ENCODE measurements at regions not wholly inside any gene's neighbourhood (a gene's known extent, or its start where the extent isn't known, plus 50 kb on each side); places are given as distances from the start of the nearest gene placed in this dataset.

DNA sequence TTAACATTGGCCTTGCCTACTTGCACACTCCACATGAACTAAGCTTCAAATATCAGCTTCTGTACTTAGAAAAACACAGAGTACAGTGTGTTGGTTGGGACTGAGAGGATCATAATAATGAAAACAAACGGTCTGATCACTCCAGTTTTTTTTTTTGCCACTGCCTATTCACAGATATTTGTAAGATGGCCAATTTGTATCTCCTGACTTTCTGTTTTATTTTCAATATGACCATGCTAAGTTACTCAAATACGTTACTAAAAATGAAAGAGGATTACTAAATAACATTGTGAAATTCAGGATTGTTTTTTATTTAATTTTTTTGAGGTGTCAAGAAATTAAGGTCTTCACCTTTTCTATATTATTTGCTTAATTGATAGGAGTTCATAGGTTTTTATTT is 595.1 kb downstream of the TUSC7 start:
- DNase-seq (ENCODE audit: low spot score), result no peak

DNA sequence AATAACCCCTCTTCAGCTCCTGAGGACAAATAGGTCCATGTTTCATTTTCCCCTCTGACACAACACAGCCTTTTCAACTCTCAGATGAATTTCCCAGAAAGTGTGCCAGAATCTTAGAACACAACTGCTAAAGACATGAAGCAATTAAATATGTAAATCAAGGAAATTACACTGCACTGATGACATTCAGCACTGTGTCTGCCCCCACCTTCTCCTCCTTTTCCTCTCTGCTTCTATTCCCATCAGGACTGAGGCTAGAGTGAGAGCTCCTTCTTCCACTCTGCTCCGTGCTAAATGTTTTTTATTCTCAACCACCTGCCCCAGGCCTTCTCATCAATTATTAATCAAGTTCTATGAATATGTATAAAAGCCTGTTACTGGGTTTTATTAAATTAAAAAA is 596.1 kb downstream of the TUSC7 start:
- no peak for DNase-seq (ENCODE audit: low spot score)

DNA sequence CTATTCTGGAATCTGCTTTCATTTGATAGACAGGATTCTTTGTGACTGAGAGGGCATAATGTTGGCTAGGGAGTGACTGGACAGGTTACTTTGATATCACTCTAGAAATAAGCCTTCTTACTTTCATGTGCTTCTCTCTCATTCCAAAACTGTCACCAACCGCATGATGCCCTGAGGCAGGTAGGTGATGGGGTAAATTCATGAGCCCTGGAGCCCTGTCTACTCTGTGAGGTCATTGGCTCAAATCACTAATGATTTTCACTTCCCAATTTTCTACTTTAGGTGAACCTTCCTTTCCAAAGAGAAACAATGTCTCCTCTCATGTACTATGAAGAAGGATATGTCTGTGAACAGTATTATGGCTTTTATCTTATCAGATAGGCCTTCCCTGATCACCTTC is 596.7 kb downstream of the TUSC7 start:
- DNase-seq (ENCODE audit: low spot score), result no peak

DNA sequence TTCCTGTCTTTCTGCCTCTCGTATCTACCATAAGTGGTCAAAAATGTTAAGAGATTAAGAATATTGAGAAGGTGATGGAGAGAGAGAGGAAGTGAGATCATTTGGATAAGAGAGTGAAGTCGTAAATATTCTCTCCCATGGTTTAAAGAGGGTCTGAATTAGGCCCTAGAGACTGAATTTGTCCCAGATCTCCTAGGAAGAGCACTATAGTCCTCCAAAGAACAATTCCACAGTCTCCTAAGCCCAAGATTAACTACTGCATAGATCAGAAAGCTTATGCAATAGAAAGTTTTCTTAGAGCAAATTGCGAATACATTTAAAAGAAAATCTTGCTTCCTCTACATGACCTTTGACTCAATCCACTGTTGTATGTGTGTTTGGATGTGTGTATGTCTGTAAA is 598.8 kb downstream of the TUSC7 start:
- no peak for DNase-seq (ENCODE audit: low spot score)

DNA sequence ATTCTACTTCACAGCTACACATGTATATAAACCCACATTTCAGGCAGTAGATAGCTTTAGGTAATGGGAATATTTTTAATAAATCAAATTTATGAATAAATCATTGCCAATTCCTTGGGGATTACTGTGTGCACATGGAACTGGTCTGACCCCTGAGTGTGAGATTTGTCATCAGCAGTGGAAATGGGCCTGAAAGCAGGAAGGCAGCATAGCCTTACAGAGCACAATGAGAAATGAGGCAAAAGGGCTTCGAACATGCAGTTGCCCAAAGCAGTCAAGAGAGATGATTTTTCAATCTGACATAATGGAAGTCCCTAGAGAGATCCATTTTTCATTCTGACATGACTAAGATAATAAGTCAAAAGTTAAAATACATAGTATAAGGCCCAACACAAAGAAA is 599.2 kb downstream of the TUSC7 start:
- DNase-seq (ENCODE audit: low spot score), result no peak

DNA sequence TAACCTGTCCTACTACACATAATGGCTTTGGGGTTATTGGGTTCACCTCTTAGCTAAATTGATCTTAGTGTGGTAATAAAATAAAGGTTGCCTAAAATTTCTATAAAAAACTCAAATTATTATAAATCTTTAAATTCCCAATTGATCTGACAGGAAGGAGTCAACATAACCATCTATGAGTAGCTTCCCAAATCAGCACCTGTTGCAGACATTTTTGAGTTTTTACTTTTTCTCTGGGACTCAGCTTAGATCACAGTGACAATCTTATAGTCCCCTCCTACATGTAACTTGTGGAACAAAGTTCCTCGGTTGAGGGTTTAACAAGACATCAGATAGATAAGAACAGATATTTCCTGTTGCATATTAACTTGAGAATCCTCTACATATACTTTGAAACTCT is 601.0 kb downstream of the TUSC7 start:
- DNase-seq (ENCODE audit: low spot score), result no peak

DNA sequence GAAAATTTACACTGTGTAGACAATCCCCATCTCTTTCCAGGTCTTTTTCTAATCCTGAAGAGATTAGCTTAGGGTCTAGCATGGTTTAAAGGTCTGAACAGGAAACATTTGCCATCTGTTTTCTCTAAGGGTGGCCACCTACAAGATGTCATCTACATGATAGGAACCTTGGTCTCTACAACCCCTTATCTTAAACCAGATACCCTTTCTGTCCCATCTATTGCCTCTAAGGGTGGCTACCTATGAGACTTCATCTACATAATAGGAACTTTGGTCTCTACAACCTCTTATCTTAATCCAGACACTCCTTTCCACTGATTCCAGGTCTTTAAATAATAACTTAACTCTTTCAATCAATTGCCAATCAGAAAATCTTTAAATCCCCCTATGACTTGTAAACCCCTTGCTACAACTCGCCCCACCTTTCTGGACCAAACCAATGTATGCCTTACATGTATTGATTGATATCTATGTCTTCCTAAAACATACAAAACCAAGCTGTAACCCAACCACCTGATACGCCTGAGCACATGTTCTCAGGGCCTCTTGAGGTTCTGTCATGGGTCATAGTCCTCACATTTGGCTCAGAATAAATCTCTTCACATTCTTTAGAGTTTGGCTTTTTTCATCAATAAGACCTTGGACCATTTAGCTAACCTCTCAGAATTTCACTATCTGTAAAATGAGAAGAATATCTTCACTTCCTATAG is 605.0 kb downstream of the TUSC7 start:
- no peak for DNase-seq (ENCODE audit: low spot score)

DNA sequence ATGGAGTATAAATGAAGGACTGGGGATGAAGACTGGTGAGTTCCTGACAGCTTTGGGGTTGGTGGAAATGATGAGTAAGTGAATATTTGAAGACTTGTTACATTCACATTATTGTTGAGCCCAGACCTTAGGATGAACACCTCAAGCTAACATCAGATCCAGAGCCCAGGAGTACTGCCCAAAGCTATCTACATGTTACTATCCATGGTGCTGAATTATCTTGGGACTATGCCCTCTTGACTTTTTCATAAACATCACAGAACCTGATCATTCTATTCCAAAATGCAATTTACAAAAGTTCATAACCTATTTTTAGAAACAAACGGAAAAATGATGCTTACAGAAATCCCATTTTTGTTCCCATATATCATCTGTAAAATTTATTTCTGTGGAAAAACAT is 613.3 kb downstream of the TUSC7 start:
- DNase-seq (ENCODE audit: low spot score), result no peak

DNA sequence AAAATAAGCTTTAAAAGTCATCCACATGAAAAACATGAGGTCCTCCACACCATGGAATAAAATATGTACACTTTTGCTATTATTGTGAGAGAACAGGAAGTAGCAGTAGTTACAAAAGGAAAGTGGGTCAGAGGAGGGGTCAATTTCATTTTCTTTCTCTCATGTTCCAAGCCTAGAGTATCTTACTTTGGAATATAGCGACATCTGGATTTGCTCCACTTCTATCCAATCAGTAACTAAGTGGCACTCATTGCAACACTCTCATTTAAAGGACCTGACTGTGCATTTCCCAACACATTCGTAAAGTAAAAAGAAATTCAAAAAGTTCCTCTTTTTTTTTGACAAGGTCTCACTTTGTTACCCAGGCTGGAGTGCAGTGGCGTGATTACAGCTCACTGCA is 637.3 kb downstream of the TUSC7 start:
- DNase-seq (ENCODE audit: low spot score), result no peak

DNA sequence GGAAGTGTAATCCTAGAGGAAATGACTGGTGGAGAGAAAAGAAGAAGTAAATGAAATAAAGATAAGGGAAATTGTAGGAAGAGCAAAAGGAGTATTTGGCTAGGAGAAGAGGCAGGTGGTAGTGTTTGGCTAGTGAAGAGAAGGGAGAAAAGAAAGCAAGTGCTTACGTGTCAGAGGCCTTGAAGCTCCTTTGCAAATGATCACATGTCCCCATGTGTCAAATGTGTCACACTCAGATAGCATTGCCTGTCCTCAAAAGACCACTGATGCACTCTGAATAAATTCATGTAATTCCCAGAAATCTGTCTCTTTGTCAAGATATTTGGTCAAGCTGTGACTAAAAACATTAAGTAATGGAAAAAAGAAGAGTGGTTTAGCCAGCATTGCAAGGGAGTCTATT is 639.3 kb downstream of the TUSC7 start:
- no peak for DNase-seq (ENCODE audit: low spot score)

DNA sequence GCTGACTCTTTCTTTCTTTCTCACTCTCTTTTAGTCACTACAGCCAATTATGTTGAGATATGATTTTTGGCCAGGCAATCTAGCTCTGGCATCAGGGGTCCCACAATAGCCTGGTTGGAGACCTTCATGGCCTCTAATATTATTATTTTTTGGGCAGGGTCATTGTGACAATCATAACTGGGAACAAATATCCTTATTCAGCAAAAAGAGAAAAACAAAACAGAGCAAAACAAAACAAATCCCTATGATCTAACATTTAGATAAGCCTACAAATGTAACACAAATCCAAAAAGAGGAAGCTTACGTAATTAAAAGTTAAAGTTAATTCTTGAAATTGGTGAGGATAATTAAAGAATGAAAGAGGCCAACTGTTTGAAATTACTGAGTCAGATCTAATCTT is 640.0 kb downstream of the TUSC7 start:
- DNase-seq (ENCODE audit: low spot score), result no peak

DNA sequence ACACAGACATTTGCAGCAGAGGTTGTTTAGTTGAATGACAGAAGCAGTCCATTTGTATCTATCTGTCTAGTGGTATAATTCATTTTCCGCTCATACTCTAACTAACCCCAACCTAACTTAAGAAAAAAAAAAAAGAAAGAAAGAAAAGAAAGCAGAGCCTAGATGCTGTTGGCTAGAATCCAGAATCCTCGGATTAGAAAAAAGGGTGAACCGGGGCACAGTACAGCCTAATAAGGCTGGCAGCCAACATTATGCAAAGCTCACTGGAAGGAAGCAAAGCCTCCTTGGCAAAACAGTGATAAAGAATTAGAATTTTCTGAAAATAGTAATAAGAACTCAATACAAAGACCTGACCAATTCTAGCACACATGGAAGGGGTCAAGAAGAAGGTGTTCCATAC is 640.8 kb downstream of the TUSC7 start:
- DNase-seq (ENCODE audit: low spot score), result no peak

DNA sequence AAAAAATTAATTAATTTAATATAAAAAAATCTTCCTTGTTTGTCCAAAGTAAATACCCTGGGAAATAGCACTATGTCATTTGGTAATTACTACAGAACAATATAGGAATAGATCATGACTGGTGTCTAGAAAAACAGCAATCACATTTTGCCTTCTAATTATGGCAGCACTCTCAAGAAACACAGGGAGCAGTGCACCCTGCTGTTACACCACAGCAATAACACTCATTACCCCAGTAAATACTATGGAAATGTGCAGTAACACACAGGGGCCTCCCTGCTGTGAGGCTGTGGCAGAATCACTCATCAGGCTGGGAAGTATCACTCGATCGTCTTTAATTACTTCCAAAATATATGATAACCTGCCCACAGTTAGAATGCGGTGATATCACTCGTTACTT is 646.0 kb downstream of the TUSC7 start:
- no peak for DNase-seq (ENCODE audit: low spot score)

DNA sequence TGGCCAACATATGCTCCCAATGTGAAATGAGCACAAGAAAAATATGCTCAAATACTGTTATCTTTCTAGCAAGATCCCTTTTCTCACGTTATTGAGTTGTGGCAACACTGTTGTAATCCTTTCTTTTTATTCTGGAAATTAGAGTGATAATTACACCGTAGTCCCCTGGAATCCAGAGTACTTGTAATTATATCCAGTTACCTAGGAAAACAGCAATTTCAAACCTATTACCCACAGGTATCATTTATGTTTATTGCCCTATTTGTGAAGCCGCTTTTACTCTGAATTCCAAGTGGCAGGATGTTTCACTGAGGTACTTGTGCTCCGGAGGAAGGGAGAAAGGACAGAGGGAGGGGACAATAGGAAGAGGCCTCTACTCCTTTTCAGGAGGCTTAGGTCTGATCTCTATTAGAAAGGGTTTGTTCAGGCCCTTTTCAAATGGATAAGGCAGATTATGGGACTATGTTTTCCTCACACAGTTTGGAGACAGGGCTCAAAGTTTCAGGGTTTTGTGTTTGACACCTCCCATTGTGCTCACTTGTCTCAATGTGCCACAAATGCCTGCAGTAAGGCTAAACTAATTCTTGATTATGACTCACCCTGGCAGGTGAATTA is 646.6 kb downstream of the TUSC7 start:
- no peak for DNase-seq (ENCODE audit: low spot score)

DNA sequence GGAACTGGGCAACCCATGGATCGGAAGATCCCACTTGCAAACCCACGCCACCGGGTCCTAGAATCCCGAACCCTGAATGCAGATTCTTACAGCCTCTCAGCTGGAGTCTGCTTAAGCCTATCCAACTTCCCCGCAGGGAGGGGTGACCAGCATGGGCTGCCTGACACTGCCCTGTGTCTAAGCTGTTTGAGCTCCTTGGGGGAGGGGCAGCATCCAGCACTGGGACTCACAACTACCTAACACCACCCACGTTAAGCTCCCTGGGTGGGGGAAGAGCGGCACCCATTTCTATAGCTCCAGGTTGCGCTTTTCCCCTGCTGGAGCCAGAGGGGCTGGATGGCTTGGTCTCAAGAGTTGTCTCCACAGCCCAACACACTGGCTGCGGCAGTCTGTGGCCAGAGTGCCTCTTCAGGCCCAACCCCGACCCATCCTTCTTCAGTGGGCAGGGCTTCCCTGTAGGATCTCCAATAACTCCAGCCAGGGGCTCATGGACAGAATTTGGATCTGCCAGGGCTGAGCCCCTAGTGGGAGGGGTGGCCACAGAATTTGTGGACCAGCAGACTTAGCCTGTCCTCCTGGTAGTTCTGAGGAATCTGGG is 649.2 kb downstream of the TUSC7 start:
- no peak for DNase-seq (ENCODE audit: low spot score)

DNA sequence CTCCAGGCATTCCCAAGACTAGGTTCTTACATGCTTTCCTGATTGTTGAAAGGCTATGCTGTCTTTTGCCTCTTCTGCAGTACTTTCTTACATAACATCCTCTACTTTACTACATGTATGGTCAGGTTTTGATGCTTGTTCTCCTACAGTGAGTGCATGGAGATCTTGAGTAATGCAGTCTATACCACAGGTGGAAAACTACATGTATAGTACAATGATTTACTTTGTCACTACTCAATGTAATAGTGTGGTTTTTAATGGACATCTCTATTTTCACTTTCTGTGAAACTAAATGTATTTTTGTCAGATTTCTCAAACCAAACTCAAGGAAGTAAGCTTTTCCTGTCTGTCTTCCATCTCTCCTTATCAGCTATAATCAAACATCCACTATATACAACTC is 657.0 kb downstream of the TUSC7 start:
- DNase-seq (ENCODE audit: low spot score), result no peak

DNA sequence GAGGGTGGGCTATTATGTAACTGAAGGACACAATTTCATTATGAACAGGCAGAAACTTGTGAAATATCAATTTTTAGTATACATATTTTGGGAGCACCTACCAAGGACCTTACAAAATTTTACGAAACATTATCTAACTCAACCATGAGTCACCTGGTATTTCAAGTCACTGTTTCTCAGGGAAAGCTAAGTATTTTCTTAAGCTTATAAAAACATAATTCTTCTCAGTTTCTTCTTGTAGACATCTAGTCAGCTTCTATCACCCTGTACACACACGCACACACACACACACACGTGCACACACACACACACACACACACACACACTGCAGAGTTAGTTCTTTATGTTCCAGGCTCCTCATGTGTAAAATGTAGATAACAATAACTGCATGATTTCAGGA is 658.3 kb downstream of the TUSC7 start:
- no peak for DNase-seq (ENCODE audit: low spot score)

DNA sequence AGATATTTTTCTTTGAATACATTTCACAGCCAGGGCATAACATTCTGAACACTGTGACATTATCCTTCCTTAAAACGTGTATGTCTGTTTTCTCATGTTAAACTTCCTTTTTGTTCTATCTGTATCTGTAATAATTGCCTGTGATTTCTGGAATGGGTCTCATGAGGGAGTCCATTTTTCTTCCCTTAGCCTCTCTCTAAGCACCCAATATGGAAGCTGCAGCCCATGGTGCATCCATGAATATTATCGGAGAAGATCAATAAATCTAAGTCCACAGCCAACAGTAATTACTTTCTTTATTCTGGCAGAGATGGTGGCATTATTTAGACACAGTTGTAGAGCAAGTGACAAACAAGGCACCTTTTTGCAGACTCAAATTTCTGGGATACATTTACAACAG is 671.1 kb downstream of the TUSC7 start:
- no peak for DNase-seq (ENCODE audit: low spot score)

DNA sequence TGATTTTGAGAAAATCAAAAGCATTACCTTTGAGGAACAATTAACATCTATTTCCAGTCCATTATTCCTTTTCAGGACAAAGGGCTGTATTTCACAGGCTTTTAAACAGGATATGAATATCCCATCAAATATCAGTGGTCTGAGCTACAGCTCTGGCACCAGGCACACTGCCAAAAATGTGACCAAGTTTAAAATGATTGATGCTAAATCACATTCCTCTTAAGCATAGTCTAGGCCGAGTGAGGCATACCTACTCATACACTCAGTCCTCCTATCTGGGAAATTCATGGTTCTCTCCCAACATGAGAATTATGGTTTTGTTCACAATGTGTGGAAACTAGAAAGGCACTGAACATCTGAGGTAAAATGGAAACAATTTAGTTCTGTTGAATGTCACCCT is 683.5 kb downstream of the TUSC7 start:
- DNase-seq (ENCODE audit: low spot score), result no peak

DNA sequence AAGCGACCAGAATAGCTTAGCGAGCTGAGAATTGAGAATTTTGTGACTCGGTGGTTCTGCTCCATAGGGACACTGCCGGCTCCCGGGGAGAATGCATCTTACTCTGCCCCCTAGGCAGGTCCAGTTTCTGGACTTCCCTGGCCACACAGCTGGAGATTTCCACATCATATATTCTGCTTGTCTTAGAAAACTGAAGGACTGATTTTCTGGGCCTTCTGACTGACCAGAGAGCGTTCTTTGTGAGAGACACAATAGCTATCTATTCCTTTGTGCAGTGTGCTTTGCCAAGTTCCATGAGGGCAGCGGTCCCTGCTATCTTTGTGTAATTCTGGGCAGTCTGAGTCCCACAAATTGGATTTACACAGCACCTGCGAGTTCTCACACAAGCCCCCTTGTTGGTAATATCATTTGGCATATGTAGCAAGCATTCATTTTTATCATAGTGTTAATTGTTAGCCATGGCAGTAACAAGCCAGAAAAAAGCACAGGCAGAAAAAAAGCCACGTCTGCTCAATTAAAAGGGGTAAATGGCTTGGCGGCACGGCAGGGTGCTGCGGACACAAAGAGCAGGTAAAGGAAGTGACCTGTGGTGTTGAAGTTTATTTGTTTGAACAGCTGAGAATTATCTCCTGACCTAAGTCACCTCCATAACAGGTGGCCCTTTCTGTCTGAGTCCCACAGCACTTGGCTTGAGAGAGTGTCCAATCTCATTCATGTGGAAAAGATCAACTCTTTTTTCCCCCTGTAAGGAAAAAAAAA is 688.7 kb downstream of the TUSC7 start:
- no peak for DNase-seq (ENCODE audit: low spot score)

DNA sequence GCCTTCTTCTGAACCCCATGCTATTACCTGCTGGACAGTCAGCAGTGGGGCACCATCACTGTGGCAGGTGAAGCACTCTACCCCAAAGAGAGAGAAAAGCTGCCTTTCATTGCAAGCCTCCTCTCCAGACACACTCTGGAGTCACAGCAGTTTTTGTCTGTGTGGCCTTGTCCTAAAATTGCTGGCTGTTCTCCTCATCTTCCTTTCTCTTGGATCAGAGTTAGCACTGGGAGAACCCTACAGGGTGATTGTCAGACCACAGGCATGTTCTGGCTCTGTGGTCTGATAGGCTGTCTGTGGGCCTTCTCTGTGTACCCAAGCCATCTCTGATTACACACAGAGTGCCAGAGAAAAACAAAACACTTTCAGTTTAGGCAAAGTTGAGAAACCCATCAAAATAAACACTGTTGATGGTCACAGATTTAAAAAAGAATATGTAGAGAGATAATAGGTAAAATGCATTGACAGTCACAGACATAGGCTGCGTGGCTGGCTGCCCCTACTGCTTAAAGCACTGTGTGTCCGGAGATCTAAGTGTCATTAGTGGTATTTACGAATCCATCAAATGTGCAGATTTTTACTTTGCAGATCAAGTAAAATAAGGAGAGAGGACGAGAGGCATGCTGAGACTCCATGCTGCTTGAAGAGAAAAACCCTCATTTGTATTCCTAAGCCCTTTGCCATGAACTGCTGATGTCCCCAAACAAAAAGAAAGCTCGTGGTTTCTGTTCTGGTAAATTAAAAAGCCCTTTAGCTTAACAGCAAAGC is 689.9 kb downstream of the TUSC7 start:
- no peak for DNase-seq (ENCODE audit: low spot score)

DNA sequence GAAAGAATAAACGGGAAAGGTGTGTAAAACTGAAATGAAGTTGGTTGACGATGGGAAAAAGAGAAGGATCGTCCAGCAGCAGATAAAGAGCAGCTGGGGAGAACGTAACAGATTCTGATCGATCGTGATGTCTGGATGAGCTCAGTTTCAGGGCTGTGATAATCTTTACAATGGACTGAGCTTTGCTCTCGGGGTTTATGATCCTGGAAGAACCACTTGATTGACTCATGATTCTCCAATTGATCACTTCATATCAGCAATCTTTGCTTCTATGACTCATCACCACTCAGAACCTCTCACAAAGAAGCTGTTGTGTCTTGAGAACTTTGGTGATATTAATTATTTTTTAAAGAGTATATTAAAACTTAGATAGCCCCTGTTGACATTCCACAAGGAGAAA is 690.7 kb downstream of the TUSC7 start:
- no peak for DNase-seq (ENCODE audit: low spot score)

Measured in hematopoietic multipotent progenitor cell treated with erythropoietin and hydrocortisone succinate and interleukin-3 and kit ligand, for 15 days (in vitro differentiated cells).